Cardiac muscle cell (in vitro differentiated cells and primary cell): ENCODE measurements at regions not wholly inside any gene's neighbourhood (a gene's known extent, or its start where the extent isn't known, plus 50 kb on each side); places are given as distances from the start of the nearest gene placed in this dataset.

Experiments used
- DNase-seq, 2 donors: peaks; one replicate each; pipeline versions ENCODE4 v3.0.0 to v3.0.0-alpha.2; 2010 to 2017; ENCODE audit warnings: low read depth in 1 of 2, low spot score in 1 of 2
- H3K27ac ChIP-seq: fragments of 200-600 bp; sonication (generic); 2 replicates; pipeline ENCODE4 v1.5.1; 2016
- H3K27me3 ChIP-seq: fragments of 200-600 bp; sonication (generic); 2 replicates; pipeline ENCODE4 v1.6.0; 2016; ENCODE audit warnings: control low read depth
- H3K36me3 ChIP-seq: fragments of 200-600 bp; sonication (generic); 2 replicates; pipeline ENCODE4 v1.5.1; 2016; ENCODE audit warnings: control low read depth
- H3K4me1 ChIP-seq: fragments of 200-600 bp; sonication (generic); 2 replicates; pipeline ENCODE4 v1.8.1; 2017; ENCODE audit warnings: low read depth, mild to moderate bottlenecking, mixed run types
- H3K4me3 ChIP-seq: fragments of 200-600 bp; sonication (generic); 2 replicates; pipeline ENCODE4 v1.5.1; 2016; ENCODE audit warnings: mild to moderate bottlenecking
- H3K9me3 ChIP-seq: fragments of 200-600 bp; sonication (generic); 2 replicates; pipeline ENCODE4 v1.5.1; 2017; ENCODE audit warnings: low read depth, mild to moderate bottlenecking, control low read depth
- CTCF ChIP-seq: IDR thresholded peaks from 2 replicates; pipeline ENCODE4 v1.5.1; 2012; ENCODE audit warnings: low read depth, mild to moderate bottlenecking, low read length

DNA sequence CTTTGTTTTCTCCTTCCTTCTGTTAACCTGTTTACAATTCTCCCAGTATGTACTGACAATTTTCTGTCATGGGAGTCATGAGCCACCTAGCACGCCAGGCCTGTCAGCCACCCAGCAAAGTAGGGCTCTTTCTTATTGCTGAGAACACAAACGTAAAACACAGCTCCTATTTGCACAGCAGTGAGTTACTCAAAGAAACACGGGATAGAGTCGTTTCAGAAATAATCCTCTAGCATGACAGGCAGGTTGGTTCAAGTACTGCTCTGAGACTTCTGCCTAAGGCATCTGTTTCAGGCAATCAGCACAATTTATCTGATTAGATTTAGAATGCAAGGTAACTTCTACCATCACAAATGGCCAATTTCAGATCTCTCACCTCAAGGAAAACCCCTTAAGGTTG lies 88.8 kb downstream of the CD24 start:
- H3K27ac ChIP-seq = no peak overlapping the region

DNA sequence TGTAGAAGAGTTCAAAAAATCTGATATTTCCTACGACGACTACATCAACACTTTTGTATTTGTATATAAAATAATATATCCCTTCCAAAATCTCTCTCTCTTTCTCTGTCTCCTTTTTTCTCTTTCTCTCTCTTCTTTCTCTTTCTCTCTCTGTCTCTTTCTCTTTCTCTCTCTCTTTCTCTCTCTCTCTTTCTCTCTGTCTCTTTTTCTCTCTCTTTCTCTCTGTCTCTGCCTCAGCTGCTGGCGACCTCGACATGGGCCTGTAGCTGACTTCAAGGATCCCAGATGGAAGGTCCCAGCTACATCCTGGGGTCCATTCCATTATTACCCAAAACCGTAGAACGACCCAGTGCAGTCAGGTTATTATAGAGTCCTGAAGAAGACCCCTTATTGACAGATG lies 90.0 kb downstream of the CD24 start:
- DNase-seq = no peak
- Histone ChIP-seq H3K4me3 (no peak overlapping the region), H3K27ac (no peak overlapping the region), H3K36me3 (no peaks in the 10 kb centered on the region), H3K9me3 (no peaks in the 10 kb centered on the region), H3K27me3 (no peaks in the 10 kb centered on the region), H3K4me1 (peaks cover 9% of the 10 kb centered on the region)
- TF ChIP-seq CTCF = no peak

More for the DNA sequence above, 88.8 kb downstream of the CD24 start:
- no peak for DNase-seq
- Histone ChIP-seq H3K9me3 (no peaks in the 10 kb centered on the region), H3K4me1 (peaks cover 13% of the 10 kb centered on the region), H3K27me3 (no peaks in the 10 kb centered on the region), H3K36me3 (no peaks in the 10 kb centered on the region), H3K4me3 (no peak overlapping the region)
- TF ChIP-seq CTCF = no peak

- peak in 1 of 2 donors; percentile 14 for DNase-seq
- Histone ChIP-seq H3K4me3 (no peak overlapping the region), H3K36me3 (no peaks in the 10 kb centered on the region), H3K27me3 (no peaks in the 10 kb centered on the region), H3K4me1 (peaks cover 5% of the 10 kb centered on the region), H3K27ac (no peak overlapping the region), H3K9me3 (no peaks in the 10 kb centered on the region)
- TF ChIP-seq CTCF = no peak
Measured at GRCh38 chr6:106883808-106884262, 90.7 kb downstream of the CD24 start.

GRCh38 chr6:106882601-106883518 lies 91.7 kb downstream of the CD24 start:
- no peaks in the 10 kb centered on the region for H3K27me3 ChIP-seq
- DNase-seq = no peak
- H3K9me3 ChIP-seq = no peaks in the 10 kb centered on the region
- H3K27ac ChIP-seq = no peak overlapping the region
- H3K36me3 ChIP-seq = no peaks in the 10 kb centered on the region
- no peak for TF ChIP-seq CTCF
- no peak overlapping the region for H3K4me3 ChIP-seq
- peaks cover 5% of the 10 kb centered on the region for H3K4me1 ChIP-seq

DNA sequence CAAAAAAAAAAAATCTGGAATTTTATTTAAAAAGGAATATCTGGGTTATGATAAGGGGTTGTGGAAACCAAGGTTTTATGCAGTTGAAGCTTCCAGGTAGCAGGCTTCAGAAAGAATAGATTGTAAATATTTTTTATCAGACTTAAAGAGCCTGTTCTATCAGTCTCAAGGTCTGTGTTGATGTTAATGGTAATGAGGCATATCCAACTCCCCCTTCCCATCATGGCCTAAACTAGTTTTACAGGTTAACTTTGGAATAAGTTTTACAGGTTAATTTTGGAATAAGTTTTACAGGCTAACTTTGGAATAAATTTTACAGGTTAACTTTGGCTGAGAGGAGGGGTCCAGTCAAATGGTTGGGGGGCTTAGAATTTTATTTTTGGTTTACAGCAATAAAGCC lies 92.4 kb downstream of the CD24 start:
- Histone ChIP-seq H3K27ac (no peak overlapping the region), H3K4me3 (no peak overlapping the region), H3K9me3 (no peaks in the 10 kb centered on the region), H3K27me3 (no peaks in the 10 kb centered on the region), H3K36me3 (no peaks in the 10 kb centered on the region), H3K4me1 (peaks cover 5% of the 10 kb centered on the region)
- TF ChIP-seq CTCF = no peak
- no peak for DNase-seq
